ENCODE measurements at regions not wholly inside any gene's neighbourhood (a gene's known extent, or its start where the extent isn't known, plus 50 kb on each side); places are given as distances from the start of the nearest gene placed in this dataset.

GRCh38 chr6:23412770-23413169, 713.2 kb upstream of the NRSN1 start:
- intact Hi-C loops (cut with DNase I): no loop called here

GRCh38 chr6:23413327-23414050, 712.5 kb upstream of the NRSN1 start:
- intact Hi-C loops (cut with DNase I): no loop called here
- ATAC-seq (no peak), DNase-seq (no peak)

More at GRCh38 chr6:23412770-23413169, 713.2 kb upstream of the NRSN1 start:
- no peak for ATAC-seq
- no peak for DNase-seq

GRCh38 chr6:23414051-23414445, 712.0 kb upstream of the NRSN1 start:
- ATAC-seq (peak; percentile 40 to 84), DNase-seq (no peak)
- intact Hi-C loops (cut with DNase I): no loop called here

- intact Hi-C loops (cut with DNase I): no loop called here
- ATAC-seq: no peak
- DNase-seq: no peak
Measured at GRCh38 chr6:23414922-23415321, 711.1 kb upstream of the NRSN1 start.

GRCh38 chr6:23415819-23416427, 710.1 kb upstream of the NRSN1 start:
- intact Hi-C loops (cut with DNase I): no loop called here
- no peak for DNase-seq

GRCh38 chr6:23417133-23417532, 708.9 kb upstream of the NRSN1 start:
- intact Hi-C loops (cut with DNase I): no loop called here
- DNase-seq (no peak), ATAC-seq (no peak)

More at GRCh38 chr6:23415819-23416427, 710.1 kb upstream of the NRSN1 start:
- ATAC-seq: no peak

GRCh38 chr6:23418095-23418494, 707.9 kb upstream of the NRSN1 start:
- ATAC-seq: peak; percentile 61 to 67
- DNase-seq: no peak
- intact Hi-C loops (cut with DNase I): no loop called here

- intact Hi-C loops (cut with DNase I): no loop called here
- no peak for ATAC-seq
- DNase-seq: no peak
Measured at GRCh38 chr6:23419046-23419445, 707.0 kb upstream of the NRSN1 start.

- DNase-seq (no peak), ATAC-seq (no peak)
- intact Hi-C loops (cut with DNase I): no loop called here
Measured at GRCh38 chr6:23420659-23421350, 705.2 kb upstream of the NRSN1 start.

GRCh38 chr6:23424584-23424983, 701.4 kb upstream of the NRSN1 start:
- intact Hi-C loops (cut with DNase I): no loop called here

GRCh38 chr6:23435126-23435525, 690.9 kb upstream of the NRSN1 start:
- ATAC-seq (no peak), DNase-seq (no peak)
- intact Hi-C loops (cut with DNase I): no loop called here

More at GRCh38 chr6:23424584-23424983, 701.4 kb upstream of the NRSN1 start:
- ATAC-seq (no peak), DNase-seq (no peak)

- peak in 1 of 2 donors; percentile 68 for ATAC-seq
- no peak for DNase-seq
- intact Hi-C loops (cut with DNase I): no loop called here
Measured at GRCh38 chr6:23435798-23436197, 690.2 kb upstream of the NRSN1 start.

GRCh38 chr6:23441808-23442461, 684.1 kb upstream of the NRSN1 start:
- DNase-seq (no peak), ATAC-seq (no peak)
- intact Hi-C loops (cut with DNase I): loop anchor here in 1 of 2 donors (10.0 kb wide), 1 partner anchor 1847 kb away; the partner anchor contains the start of gene SOX4

- DNase-seq: no peak
Measured at GRCh38 chr6:23445157-23445710, 680.8 kb upstream of the NRSN1 start.

GRCh38 chr6:23446469-23446967, 679.5 kb upstream of the NRSN1 start:
- intact Hi-C loops (cut with DNase I): loop anchor here in 1 of 2 donors (10.0 kb wide), 1 partner anchor 1852 kb away; the partner anchor contains the start of gene SOX4

More at GRCh38 chr6:23445157-23445710, 680.8 kb upstream of the NRSN1 start:
- peak; percentile 92 to 93 for ATAC-seq
- intact Hi-C loops (cut with DNase I): loop anchor here in 1 of 2 donors (10.0 kb wide), 1 partner anchor 1850 kb away; the partner anchor contains the start of gene SOX4

GRCh38 chr6:23447731-23448130, 678.3 kb upstream of the NRSN1 start:
- intact Hi-C loops (cut with DNase I): loop anchor here in 1 of 2 donors (10.0 kb wide), 1 partner anchor 1853 kb away; the partner anchor contains the start of gene SOX4

More at GRCh38 chr6:23446469-23446967, 679.5 kb upstream of the NRSN1 start:
- ATAC-seq (peak; percentile 80 to 82), DNase-seq (no peak)

GRCh38 chr6:23448281-23448680, 677.7 kb upstream of the NRSN1 start:
- intact Hi-C loops (cut with DNase I): loop anchor here in 1 of 2 donors (10.0 kb wide), 1 partner anchor 1853 kb away; the partner anchor contains the start of gene SOX4
- ATAC-seq: no peak

More at GRCh38 chr6:23447731-23448130, 678.3 kb upstream of the NRSN1 start:
- no peak for DNase-seq
- no peak for ATAC-seq

GRCh38 chr6:23454080-23454976, 671.7 kb upstream of the NRSN1 start:
- ATAC-seq (no peak), DNase-seq (no peak)
- intact Hi-C loops (cut with DNase I): no loop called here

More at GRCh38 chr6:23448281-23448680, 677.7 kb upstream of the NRSN1 start:
- DNase-seq: no peak
